B cell (primary cell): ENCODE measurements at regions not wholly inside any gene's neighbourhood (a gene's known extent, or its start where the extent isn't known, plus 50 kb on each side); places are given as distances from the start of the nearest gene placed in this dataset.

Experiments used
- EZH2 ChIP-seq: IDR thresholded peaks from 2 replicates; pipeline ENCODE4 v1.6.1; 2012; ENCODE audit warnings: borderline replicate concordance, low read depth, mild to moderate bottlenecking, moderate library complexity, low read length; ENCODE audit not compliant: insufficient read depth, poor library complexity, severe bottlenecking
- TF ChIP-seq, protein P1 (sequence below): fragments of 200-600 bp; IDR thresholded peaks from one replicate; pipeline ENCODE4 v1.8.0; 2022; ENCODE audit warnings: antibody characterized with exemption, mild to moderate bottlenecking

DNA sequence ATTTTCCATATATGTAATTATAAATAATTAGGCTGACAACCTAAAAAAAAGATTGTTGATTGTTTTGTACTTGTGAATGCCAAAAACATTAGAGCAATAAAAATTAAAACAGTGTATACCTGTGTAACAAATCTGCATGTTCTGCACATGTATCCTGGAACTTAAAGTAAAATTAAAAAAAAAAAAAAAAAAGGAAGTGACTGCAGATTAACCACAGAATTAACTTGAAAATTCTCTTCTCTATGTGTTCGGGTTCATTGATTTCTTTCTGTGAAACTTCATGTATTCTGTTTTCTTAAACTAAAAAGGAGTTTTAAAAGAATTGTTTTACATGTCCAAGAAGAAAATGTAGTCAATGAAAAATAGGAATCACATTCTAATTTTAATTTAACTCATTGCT, 95.7 kb downstream of the FASLG start:
- no peak for TF ChIP-seq EZH2
- TF ChIP-seq, protein P1, sequence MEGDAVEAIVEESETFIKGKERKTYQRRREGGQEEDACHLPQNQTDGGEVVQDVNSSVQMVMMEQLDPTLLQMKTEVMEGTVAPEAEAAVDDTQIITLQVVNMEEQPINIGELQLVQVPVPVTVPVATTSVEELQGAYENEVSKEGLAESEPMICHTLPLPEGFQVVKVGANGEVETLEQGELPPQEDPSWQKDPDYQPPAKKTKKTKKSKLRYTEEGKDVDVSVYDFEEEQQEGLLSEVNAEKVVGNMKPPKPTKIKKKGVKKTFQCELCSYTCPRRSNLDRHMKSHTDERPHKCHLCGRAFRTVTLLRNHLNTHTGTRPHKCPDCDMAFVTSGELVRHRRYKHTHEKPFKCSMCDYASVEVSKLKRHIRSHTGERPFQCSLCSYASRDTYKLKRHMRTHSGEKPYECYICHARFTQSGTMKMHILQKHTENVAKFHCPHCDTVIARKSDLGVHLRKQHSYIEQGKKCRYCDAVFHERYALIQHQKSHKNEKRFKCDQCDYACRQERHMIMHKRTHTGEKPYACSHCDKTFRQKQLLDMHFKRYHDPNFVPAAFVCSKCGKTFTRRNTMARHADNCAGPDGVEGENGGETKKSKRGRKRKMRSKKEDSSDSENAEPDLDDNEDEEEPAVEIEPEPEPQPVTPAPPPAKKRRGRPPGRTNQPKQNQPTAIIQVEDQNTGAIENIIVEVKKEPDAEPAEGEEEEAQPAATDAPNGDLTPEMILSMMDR: no peak
